H1 (cell line): ENCODE measurements at regions not wholly inside any gene's neighbourhood (a gene's known extent, or its start where the extent isn't known, plus 50 kb on each side); places are given as distances from the start of the nearest gene placed in this dataset.
"Not testable (repeated sequence)": the region's sequence is repeated elsewhere in the genome, so short reads cannot be mapped to it uniquely, and the experiment has no call there.

Experiments used
- CTCF ChIA-PET: fragments of 300-600 bp; sonication (Branson Sonifier 250); formaldehyde crosslinking; loops from one replicate; lab custom pipeline; 2021; ENCODE audit not compliant: partially characterized antibody; lab: Charles Lee
- POLR2A ChIA-PET: fragments of 300-600 bp; sonication (Branson Sonifier 250); formaldehyde crosslinking; loops from one replicate; lab custom pipeline; 2021; ENCODE audit warnings: inconsistent platforms; ENCODE audit not compliant: partially characterized antibody; lab: Charles Lee
- DNase-seq, 2 experiments: peaks; one replicate each; pipeline versions ENCODE4 v3.0.0 to v3.0.0-alpha.2; 2010 to 2022; ENCODE audit warnings: low spot score in 2 of 2, low read depth in 1 of 2, mixed read lengths in 1 of 2
- FAIRE-seq: peaks from 2 replicates; lab custom pipeline; 2011; peaks lifted over from hg19 to GRCh38; lab: Jason Lieb, UNC
- H2AFZ ChIP-seq: 2 replicates; pipeline ENCODE4 v1.8.1; 2012; ENCODE audit warnings: low read length, inconsistent platforms
- H2AK5ac ChIP-seq: 2 replicates; pipeline ENCODE4 v1.6.1; 2013; ENCODE audit warnings: low read depth, low read length
- H2BK120ac ChIP-seq: replicated peaks from 2 replicates; pipeline ENCODE3; 2013; ENCODE audit warnings: low read depth, low read length, inconsistent platforms
- H2BK12ac ChIP-seq: 2 replicates; pipeline ENCODE4 v1.6.1; 2013; ENCODE audit warnings: low read depth, low read length
- H2BK15ac ChIP-seq: 2 replicates; pipeline ENCODE4 v1.6.1; 2013; ENCODE audit warnings: low read length
- H2BK20ac ChIP-seq: 2 replicates; pipeline ENCODE4 v1.6.1; 2013; ENCODE audit warnings: low read length
- H2BK5ac ChIP-seq: 2 replicates; pipeline ENCODE4 v1.6.1; 2013; ENCODE audit warnings: low read depth, low read length
- H3K14ac ChIP-seq: 2 replicates; pipeline ENCODE4 v1.6.1; 2013; ENCODE audit warnings: inconsistent platforms; ENCODE audit not compliant: insufficient read length
- H3K18ac ChIP-seq: 2 replicates; pipeline ENCODE4 v1.6.1; 2013; ENCODE audit warnings: low read length; ENCODE audit errors: extremely low read depth
- H3K23ac ChIP-seq: 2 replicates; pipeline ENCODE4 v1.6.1; 2013; ENCODE audit warnings: inconsistent platforms; ENCODE audit not compliant: insufficient read length
- H3K23me2 ChIP-seq: 2 replicates; pipeline ENCODE4 v1.6.1; 2013; ENCODE audit warnings: low read depth, low read length
- H3K27ac ChIP-seq: 2 replicates; pipeline ENCODE4 v1.6.1; 2011; ENCODE audit warnings: low read depth, low read length, inconsistent platforms
- H3K27me3 ChIP-seq, 4 experiments: replicated peaks in 1 of 4; 1 replicate in 1 of 4; 2 replicates in 3 of 4; pipeline versions ENCODE4 v1.6.1 to v1.8.1; 2011 to 2013; ENCODE audit warnings: low read length in 3 of 4, mild to moderate bottlenecking in 3 of 4, inconsistent platforms in 2 of 4, mixed read lengths in 2 of 4, moderate library complexity in 1 of 4; ENCODE audit not compliant: control insufficient read depth in 3 of 4, insufficient read depth in 3 of 4; ENCODE audit errors: extremely low read depth in 1 of 4
- H3K36me3 ChIP-seq, 4 experiments: 2 replicates each; pipeline versions ENCODE4 v1.6.1 to v1.8.1; 2011 to 2013; ENCODE audit warnings: mild to moderate bottlenecking in 4 of 4, low read length in 3 of 4, moderate library complexity in 2 of 4, control low read depth in 1 of 4, inconsistent platforms in 1 of 4; ENCODE audit not compliant: insufficient read depth in 4 of 4, control insufficient read depth in 2 of 4
- H3K4ac ChIP-seq: replicated peaks from 2 replicates; pipeline ENCODE3; 2013; ENCODE audit warnings: low read length, low read depth, mixed read lengths, inconsistent platforms; ENCODE audit not compliant: insufficient read length
- H3K4me1 ChIP-seq, 4 experiments: replicated peaks in 1 of 4; 1 replicate in 1 of 4; 2 replicates in 3 of 4; pipeline versions ENCODE4 v1.6.1 to v1.8.1; 2011 to 2013; ENCODE audit warnings: low read length in 3 of 4, inconsistent platforms in 2 of 4, mixed read lengths in 1 of 4; ENCODE audit not compliant: insufficient read depth in 4 of 4, control insufficient read depth in 3 of 4
- H3K4me2 ChIP-seq, 2 experiments: 2 replicates each; pipeline versions ENCODE4 v1.6.1 to v1.8.1; 2011 to 2013; ENCODE audit warnings: low read depth in 2 of 2, low read length in 2 of 2, control low read depth in 1 of 2, inconsistent platforms in 1 of 2, mild to moderate bottlenecking in 1 of 2; ENCODE audit not compliant: insufficient read depth in 1 of 2
- H3K4me3 ChIP-seq, 4 experiments: fragments of 200-600, 300-600 bp in 1 of 4; sonication (generic), shearing (Covaris generic), sonication (Bioruptor Twin) in 1 of 4; 2 replicates each; pipeline versions ENCODE4 v1.5.1 to v1.8.1; 2011 to 2016; ENCODE audit warnings: low read length in 4 of 4, low read depth in 3 of 4, control low read depth in 2 of 4, inconsistent platforms in 2 of 4, mild to moderate bottlenecking in 2 of 4, mixed read lengths in 1 of 4, moderate library complexity in 1 of 4; ENCODE audit not compliant: insufficient read depth in 2 of 4; ENCODE audit errors: extremely low read depth in 1 of 4
- H3K56ac ChIP-seq: replicated peaks from 2 replicates; pipeline ENCODE3; 2013; ENCODE audit warnings: low read depth, mild to moderate bottlenecking, mixed read lengths, low read length, inconsistent platforms; ENCODE audit not compliant: insufficient read length
- H3K79me1 ChIP-seq: 2 replicates; pipeline ENCODE4 v1.6.1; 2013; ENCODE audit warnings: low read depth, low read length, control low read depth
- H3K79me2 ChIP-seq, 2 experiments: 2 replicates each; pipeline versions ENCODE4 v1.6.1 to v1.8.1; 2012 to 2013; ENCODE audit warnings: low read length in 2 of 2, mild to moderate bottlenecking in 2 of 2, inconsistent platforms in 1 of 2; ENCODE audit not compliant: insufficient read depth in 2 of 2, control insufficient read depth in 1 of 2
- H3K9ac ChIP-seq, 4 experiments: replicated peaks in 1 of 4; 1 replicate in 1 of 4; 2 replicates in 3 of 4; pipeline versions ENCODE4 v1.6.1 to v1.8.1; 2011 to 2013; ENCODE audit warnings: low read depth in 3 of 4, low read length in 3 of 4, control low read depth in 2 of 4, mild to moderate bottlenecking in 2 of 4, moderate library complexity in 2 of 4, inconsistent platforms in 1 of 4; ENCODE audit errors: extremely low read depth in 1 of 4
- H3K9me3 ChIP-seq, 2 experiments: 2 replicates each; pipeline versions ENCODE4 v1.6.1 to v1.8.1; 2012 to 2013; ENCODE audit warnings: mild to moderate bottlenecking in 2 of 2, moderate library complexity in 2 of 2, control low read depth in 1 of 2, inconsistent platforms in 1 of 2, low read depth in 1 of 2, low read length in 1 of 2, mixed read lengths in 1 of 2; ENCODE audit not compliant: insufficient read depth in 2 of 2
- H4K20me1 ChIP-seq, 2 experiments: replicated peaks in 1 of 2; 2 replicates each; pipeline versions ENCODE3 to v1.8.1; 2011 to 2013; ENCODE audit warnings: inconsistent platforms in 2 of 2, low read length in 2 of 2, mild to moderate bottlenecking in 1 of 2; ENCODE audit not compliant: insufficient read depth in 2 of 2, control insufficient read depth in 1 of 2
- H4K5ac ChIP-seq: 2 replicates; pipeline ENCODE4 v1.6.1; 2013; ENCODE audit warnings: low read length, low read depth, mixed read lengths, inconsistent platforms; ENCODE audit not compliant: insufficient read length
- H4K8ac ChIP-seq: 2 replicates; pipeline ENCODE4 v1.8.0; 2013; ENCODE audit warnings: mild to moderate bottlenecking, moderate library complexity, low read length, inconsistent platforms; ENCODE audit not compliant: insufficient read depth; ENCODE audit errors: extremely low read depth
- H4K91ac ChIP-seq: replicated peaks from 2 replicates; pipeline ENCODE3; 2013; ENCODE audit warnings: low read length, mixed read lengths, inconsistent platforms; ENCODE audit not compliant: insufficient read length
- WGBS, 2 experiments: shearing (Covaris generic) in 1 of 2; methylation state at CpG; one replicate each; pipeline versions ENCODE4 v1.1.6 to v1.1.7; 2013 to 2015; ENCODE audit warnings: low lambda C conversion rate in 2 of 2, mixed read lengths in 2 of 2, inconsistent platforms in 1 of 2, low coverage in 1 of 2, missing lambda C conversion rate in 1 of 2; ENCODE audit not compliant: insufficient replicate concordance in 2 of 2, insufficient coverage in 1 of 2, insufficient read length in 1 of 2; ENCODE audit errors: extremely low coverage in 1 of 2, missing lambda C conversion rate in 1 of 2; 5-methylcytosine and 5-hydroxymethylcytosine counted together

DNA sequence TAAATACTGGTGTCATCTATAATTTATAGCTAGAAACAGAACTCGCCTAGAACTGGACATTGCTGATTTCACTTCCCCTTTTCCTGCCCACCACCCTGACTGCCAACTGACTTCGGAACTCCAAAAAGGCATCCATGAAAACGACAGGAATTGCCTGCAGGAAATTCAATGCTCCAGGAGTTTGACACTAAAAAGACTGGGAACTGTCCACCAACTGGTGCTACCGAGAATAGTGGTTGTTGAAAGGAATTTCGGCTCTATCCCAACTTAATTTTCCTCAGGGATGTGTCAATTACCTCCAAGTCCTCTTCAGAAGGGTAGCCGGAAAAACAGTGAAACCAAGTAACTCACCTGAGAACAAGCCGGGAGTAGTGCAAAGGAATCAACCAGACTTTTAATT is 440.0 kb downstream of the PRELID2 start:
- H3K27ac ChIP-seq, H3K56ac ChIP-seq, H4K8ac ChIP-seq, H4K5ac ChIP-seq, DNase-seq, H3K4ac ChIP-seq, H4K91ac ChIP-seq, H3K4me3 ChIP-seq, H2BK15ac ChIP-seq, FAIRE-seq, H4K20me1 ChIP-seq, H2BK120ac ChIP-seq, H2BK12ac ChIP-seq, H3K23me2 ChIP-seq, POLR2A ChIA-PET, CTCF ChIA-PET, H3K36me3 ChIP-seq, H3K23ac ChIP-seq, H3K14ac ChIP-seq, H3K4me2 ChIP-seq, H3K4me1 ChIP-seq, H3K9me3 ChIP-seq, H3K79me2 ChIP-seq, H3K18ac ChIP-seq, H3K27me3 ChIP-seq, H3K79me1 ChIP-seq, H2AFZ ChIP-seq, H3K9ac ChIP-seq, H2BK5ac ChIP-seq, H2BK20ac ChIP-seq, H2AK5ac ChIP-seq: not testable (repeated sequence)
- WGBS, 2 experiments, result 87% methylated on average over 7 of the region's 7 CpGs; no CpG with 5 or more reads in 1 of the 2 experiments
